DMS153 treated with DMSO at 0.1 percent for 48 hours (cell line): ENCODE measurements at regions not wholly inside any gene's neighbourhood (a gene's known extent, or its start where the extent isn't known, plus 50 kb on each side); places are given as distances from the start of the nearest gene placed in this dataset.
"Not testable (repeated sequence)": the region's sequence is repeated elsewhere in the genome, so short reads cannot be mapped to it uniquely, and the experiment has no call there.

Experiments used
- DNase-seq: peaks from one replicate; lab custom pipeline; 2025; ENCODE audit not compliant: unreplicated experiment; lab: John Stamatoyannopoulos, UW

DNA sequence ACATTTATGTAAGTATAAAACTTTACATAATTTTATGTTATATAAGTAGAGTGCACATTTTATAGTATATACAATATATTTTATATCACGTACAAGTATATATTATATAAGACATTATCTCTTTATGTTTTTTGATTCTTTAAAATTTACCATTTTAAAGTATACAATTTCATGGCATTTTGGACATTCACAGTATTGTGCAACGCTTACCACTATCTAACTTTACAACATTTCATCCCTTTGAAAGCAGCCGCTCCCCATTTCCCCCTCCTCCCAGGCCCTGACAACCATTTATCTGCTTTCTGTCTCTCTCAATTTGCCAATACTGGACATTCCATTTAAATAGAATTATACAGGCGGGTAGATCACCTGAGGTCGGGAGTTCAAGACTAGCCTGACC, 512.5 kb downstream of the TSN start:
- no peak for DNase-seq

DNA sequence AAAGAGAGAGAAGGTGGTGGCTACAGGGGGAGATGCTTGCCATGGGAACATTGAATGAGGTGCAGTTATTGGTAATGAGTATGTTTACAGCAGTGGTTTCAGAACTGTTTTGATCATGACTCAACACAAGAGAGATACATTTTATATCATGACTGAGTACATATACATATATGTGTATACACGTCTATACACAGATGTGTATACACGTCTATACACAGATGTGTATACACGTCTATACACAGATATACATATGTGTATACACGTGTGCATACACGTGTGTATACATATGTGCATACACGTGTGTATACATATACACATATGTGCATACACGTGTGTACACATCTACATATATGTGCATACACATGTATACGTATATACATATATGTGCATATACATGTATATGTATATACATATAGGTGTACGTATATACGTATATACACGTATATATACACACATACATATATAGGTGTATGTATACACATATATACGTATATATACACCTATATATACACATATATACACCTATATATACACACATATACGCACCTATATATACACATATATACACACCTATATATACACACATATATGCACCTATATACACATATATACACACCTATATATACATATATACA, 518.5 kb downstream of the TSN start:
- no peak for DNase-seq

DNA sequence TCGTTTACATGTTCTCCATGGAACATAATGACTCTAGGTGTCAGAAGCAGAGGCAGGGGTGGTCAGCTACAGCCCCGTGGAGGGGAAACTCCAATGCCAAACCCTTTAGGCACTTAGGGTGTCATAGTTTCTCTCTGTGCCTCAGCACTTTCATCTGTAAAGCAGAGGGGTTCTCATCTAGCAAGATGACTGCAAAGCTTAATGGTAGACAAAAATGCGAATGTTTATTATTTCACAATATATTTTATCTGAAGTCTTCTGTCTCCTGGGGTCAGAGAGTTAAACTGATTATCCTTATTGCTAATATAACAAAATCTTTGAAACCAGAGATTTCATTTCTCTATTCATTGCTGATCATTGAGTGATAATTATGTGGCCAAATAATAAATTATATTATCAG, 522.5 kb downstream of the TSN start:
- DNase-seq = no peak

DNA sequence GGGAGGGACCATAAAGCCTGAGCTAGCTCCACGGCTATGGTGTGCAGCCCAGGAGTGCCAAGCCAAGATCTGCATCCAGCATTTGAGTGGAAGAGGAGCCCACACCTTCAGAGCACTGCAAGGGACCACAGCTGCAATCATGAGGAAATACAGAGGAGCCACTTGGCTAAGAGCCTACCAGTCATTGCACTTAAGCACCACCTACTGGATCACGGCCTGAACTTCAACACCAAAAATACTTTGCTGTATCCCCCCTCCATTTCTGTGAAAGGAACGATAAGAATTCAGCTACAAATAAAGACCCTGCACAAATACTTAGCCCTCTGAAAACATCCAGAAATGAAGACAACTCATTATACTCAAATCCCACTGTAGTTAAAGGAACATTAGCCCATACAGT, 545.3 kb downstream of the TSN start:
- no peak for DNase-seq

DNA sequence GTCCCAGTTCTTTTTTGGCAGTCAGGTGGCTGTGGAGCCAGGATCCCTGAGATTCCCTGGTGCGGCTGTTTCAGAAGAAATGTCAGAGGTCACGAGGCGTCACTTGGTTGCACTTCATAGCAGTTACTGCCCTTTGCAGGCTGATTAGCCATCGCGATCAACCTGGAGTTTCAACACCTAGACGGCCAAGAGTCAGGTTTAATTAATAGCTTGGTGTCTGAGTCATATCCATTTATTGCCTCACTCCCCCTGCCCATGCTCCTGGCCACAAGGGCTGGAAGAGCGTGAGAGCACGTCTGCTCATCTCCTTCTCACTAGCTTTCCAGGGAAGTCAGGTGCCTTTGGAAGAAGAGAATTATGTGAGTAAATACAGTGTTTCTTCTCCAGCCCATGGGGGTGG, 552.3 kb downstream of the TSN start:
- no peak for DNase-seq

DNA sequence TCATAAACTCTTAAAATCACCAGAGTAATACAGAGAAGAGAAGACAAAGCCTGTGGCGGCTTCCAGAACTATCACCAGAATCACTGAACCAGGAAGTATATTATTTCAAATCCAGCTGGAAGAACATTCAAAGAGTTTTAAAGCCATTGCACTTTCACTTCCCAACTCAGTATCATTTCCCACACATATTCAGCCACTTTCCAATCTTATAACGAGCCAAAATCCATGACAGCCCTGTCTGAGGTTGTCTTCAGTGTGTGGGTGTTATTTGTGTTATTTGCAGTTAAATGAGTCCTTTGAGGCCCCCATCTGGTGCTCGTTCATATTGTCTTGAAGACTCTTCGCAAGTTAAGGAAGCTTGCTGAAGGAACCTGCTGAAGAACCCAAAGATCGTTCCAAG, 559.9 kb downstream of the TSN start:
- DNase-seq = no peak

DNA sequence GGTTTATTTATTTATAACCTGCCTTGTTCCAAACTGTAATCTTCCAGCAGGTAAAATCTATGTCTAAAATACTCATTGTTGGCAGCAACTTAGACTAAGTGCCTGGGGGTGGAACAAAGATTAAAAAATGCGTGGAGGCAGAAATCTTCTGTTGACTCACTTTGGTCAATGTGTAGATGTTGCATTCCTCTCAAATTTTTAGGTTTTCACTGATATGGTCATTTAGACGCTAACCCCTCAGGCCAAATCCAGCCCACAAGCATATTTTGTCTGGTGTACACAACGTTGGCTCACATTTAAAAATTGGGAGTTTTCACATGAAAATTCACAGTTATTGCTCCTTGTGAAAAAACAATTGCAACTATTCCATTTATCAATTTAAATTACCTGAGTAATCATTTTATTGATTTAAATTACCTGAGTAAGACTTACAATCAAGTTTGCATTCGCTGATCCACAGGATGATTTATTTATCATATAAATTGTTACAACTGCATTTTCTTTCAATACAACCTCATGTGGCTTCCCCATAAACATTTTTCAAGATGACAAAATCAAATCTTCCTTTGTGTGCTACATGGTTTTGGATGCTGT, 564.2 kb downstream of the TSN start:
- no peak for DNase-seq

DNA sequence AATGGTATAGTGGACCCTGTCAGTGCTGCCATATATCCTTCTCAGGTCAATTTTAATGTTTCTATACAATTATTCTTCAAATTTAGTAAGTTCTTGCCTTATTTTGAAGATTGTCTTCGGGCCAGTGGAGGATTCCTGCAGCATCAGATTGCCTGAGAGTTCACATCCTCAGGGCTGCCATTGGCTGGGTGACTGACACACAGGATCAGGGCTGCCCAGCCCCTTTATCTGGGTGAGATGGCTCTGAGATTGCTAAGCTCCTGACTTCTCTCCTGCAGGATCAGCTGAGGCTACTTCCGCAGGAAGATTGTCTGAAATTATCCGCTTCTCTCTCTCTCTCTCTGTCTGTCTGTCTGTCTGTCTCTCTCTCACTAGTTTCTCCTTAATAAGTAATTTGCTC, 567.4 kb downstream of the TSN start:
- no peak for DNase-seq

DNA sequence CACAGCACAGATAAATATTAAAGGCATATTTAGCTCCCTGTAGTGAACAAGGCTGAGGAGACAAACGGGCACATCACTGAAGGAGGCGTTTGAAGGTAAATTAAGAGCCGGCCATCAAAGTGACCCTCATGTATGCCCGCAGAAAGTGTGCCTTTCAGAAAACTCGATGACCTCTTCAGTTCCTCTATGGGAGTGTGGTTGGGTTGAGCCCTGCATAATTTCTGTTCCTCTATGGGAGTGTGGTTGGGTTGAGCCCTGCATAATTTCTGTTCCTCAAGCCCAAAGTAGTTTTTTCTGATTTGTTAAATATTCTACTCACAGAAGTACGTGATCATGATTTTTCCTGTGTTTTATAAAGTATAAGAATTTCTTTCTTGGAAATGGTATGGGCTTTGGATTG, 568.5 kb downstream of the TSN start:
- DNase-seq = no peak

DNA sequence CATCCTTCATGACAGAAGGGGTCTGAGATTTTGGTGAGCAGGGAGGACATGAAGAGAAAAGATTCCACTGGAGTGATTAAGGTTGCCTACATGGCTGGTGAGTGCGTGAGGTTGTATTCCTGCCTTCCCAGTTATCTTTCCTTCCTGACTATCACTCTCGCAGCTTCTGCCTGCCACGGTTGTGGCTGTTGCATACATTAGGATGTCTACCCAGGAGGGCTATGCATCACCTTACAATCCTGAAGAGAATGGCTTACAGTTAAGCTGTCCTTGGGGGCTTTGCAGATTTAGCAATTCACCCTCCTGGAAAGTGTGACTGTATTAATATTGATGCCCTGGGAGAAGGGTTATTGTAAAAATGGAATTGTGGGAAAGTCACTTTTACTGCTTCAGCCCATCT, 571.0 kb downstream of the TSN start:
- no peak for DNase-seq

DNA sequence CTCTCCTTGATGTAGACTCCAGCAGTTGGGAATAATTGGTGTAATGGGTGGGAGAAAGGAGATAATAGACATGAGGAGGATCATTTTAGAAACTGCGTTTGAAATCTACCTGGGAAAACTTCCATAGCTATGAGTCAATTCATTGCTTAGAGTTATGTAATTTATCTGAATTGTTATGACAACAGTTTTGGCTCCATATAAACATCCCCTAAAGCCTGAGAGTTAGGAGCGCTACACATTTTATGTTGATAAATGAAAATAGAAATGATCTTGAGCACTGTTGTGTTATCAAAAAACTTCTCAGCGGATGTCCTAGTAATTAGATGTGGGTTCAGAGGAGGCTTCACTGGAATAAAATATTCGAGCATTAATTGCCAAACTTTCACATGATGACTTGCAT, 573.4 kb downstream of the TSN start:
- DNase-seq = no peak

DNA sequence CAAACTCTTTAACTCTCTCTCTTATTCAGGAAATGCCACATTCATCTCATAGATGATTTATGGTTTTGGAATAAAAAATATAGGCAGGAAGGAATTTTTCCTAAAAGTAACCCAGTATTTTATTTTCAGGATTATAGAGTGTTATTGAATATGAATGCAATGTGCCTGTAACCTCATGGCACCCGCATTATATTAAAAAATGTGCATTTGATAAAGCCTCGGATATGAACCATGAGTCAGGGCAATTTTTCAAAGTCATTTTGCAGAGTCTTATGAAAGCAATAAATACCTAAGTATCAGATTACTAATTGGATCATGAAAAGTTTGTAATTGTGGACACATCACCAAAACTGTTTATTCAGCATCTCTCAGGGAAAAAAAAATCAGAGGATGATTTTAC, 573.8 kb downstream of the TSN start:
- no peak for DNase-seq

DNA sequence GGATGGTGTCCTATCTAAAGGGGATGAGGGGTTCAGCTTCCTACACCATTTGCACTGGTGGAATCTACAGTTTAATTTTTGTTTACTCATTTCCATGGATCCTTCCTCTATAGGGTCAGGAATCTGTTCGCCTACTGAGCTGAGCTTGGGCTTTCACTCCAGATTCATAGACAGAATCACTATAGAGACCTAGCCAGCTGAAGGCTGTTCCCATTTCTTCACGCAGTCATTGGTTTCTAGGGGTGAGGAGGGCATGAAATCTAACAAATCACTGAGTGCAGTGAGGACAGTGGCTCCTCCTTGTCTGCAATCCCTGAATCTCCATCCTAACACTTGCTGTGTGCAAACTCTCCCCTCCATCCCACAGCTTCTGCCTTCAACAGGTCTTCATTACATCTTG, 578.5 kb downstream of the TSN start:
- no peak for DNase-seq

DNA sequence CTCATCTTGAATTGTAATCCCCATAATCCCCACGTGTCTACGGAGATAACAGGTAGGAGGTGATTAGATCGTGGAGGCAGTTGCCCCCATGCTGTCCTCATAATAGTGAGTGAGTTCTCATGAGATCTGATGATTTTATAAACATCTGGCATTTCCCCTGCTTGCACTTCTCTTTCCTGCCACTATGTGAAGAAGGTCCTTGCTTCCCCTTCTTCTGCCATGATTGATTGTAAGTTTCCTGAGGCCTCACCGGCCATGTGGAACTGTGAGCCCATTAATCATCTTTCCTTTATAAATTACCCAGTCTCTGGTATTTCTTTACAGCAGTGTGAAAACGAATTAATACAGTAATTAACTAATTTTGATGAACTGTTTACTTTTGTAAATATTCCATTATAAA, 582.5 kb downstream of the TSN start:
- no peak for DNase-seq

DNA sequence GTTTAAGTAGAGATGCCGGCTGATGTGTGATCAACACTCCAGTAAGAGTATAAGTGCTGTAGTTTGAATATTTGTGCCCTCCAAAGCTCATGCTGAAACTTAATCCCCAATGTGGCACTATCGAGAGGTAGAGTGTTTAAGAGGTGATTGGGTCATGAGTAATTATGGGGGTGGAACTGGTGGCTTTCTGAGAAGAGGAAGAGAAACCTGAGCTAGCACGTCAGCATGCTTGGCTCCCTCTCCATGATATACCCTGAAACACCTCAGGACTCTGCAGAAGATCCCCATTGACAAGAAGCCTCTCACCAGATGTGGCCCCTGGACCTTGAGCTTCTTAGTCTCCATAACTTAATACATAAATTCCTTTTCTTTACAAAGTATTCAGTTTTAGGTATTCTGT, 584.8 kb downstream of the TSN start:
- DNase-seq = no peak

DNA sequence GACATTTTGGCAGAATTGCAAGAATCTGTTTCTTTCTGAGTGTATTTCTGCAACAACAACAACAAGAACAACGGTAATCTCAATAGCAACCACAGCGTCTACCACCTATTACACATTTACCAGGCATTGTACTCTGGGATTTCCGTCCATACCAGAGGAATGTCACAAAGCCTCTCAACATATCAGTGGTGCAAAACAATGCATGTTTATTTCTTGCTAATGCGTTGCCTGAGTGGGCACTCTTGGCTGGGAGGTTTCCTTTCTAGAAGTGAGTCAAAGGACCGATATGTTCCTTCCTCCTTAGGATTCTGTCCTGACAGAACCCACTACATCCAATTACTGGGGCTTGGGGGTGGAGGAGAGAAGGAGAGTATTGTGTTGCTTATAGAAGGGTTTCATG, 585.6 kb downstream of the TSN start:
- DNase-seq = no peak

DNA sequence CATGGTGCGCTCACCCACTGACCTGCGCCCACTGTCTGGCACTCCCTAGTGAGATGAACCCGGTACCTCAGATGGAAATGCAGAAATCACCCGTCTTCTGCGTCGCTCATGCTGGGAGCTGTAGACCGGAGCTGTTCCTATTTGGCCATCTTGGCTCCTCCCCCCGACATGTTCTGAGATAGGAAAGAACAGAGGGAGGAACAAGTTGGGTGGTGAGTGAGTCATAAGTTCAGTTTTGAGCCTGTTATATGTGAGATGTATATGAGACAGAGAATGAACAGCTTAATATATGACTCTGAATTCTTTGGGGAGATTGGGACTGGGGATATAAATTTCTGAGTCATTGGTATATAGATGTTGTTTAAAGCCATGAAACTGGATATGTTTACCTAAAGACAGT, 596.7 kb downstream of the TSN start:
- not testable (repeated sequence) for DNase-seq

DNA sequence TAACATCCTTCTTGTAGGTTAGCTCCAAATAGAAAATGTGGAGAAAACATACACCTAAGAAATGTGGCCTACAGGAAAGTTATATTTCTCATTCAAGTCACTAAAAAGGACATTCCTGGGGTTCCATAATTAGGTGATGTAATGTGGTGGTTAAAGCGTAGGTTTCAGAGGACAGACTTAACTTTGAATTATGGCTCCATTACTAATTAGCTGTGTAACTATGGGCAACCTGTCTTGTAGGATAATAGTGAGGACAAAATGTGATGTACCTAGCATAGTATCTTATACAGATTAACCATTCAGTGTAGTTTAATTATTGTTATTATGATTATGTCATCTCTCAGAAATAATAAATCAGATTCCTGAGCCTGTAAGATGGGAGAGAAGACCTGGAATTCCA, 602.5 kb downstream of the TSN start:
- DNase-seq = no peak

DNA sequence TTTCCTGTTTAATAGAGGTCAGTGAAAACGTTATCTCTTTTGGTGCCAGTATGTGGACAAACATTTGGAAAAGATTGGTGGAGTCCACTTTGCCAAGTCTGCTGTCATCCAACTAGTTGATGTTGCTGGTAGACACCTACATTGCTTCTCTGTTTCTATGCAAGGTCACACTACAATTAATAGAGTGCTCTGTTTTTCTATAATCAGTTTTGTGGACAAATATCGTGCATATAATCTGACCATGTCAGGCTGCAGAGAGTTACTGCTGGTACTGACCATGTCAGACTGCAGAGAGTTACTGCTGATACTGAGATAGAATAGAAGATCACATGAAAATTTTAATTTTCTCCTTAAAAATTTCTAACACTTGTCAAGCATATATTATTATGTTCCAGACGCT, 603.3 kb downstream of the TSN start:
- no peak for DNase-seq

DNA sequence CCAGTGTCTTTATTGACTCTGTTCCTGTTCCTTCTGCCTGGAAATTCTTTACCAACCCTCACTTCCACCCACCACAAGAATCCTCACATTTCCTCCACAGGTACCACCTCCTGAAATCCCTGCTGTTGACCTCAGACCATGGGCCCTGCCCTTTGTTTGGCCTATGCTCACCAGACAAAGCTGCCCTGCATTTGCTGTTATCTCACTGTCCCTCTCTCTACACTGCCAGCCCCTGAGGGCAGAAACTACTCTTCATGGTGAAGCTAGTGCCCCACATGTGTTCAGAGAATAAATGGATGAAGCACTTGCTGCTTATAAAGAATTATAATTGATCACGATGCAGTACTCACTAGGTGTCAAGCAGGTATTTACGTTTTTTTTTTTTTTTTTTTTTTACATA, 608.4 kb downstream of the TSN start:
- DNase-seq = no peak

DNA sequence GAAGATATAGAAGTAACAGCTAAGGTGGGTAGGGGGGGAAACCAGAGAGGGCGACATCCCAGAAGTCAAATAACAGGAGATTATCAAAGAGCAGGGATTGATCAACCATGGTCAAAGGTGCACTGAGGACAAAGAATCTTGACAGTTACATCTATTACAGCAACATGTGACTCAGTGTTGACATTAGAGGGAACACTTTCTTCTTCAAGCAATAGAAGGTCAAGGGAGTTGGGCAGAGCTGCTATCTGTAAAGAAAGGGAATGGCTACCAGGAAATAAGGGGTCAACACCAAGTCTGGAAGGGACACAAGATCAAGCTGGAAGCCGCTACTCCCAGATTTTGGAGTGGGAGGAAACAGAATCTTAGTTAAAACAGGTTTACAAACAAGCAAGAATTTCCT, 611.0 kb downstream of the TSN start:
- no peak for DNase-seq

DNA sequence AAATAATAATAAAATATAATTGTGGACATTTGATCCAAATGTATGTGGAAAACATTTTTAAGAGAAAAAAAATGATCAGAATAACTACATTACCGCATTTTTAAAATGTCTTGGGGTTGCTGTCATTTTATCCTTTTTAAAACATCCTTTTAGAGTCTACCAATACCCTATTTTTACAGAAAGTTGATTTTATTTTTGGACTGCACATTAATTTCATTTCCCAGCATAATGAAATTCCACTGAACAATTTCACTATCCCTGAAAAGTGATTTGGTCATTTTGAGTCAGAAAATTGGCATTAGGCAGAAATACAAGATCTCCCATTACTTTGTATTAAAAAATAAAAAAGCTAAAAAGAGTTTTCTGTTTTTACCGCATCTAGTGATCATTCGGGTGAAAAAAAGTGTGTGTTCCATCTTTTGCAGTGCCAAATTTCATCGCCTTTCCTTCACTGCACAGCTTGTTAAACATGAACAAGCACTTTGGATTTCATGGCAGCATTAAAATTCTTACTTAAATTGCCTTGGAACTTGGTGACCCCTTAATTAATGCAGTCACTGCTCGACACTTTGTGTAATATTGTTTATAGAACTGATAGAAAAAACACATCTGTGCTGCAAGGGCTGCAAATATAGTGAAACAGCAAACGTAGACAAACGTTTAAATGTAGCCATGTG, 611.7 kb downstream of the TSN start:
- no peak for DNase-seq

DNA sequence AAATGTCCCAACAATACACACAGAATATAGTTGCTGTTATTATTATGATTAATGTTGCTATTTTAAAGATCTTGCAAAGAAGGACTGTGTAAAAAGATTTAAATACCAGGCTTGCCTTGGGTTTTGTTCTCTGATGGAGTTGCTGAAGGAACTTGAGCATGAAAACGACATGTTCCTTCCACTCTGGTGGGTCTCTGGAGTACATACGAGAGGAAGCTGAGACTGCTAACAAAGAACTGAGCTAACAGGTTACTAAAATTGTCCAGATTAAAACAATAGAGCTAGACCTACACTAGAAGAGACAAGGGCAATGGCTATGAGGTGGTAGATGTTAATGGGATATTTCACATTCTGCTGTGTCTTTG, 612.2 kb downstream of the TSN start:
- no peak for DNase-seq
